C1 segment of cervical spinal cord (tissue), 14 donors: ENCODE measurements at regions not wholly inside any gene's neighbourhood (a gene's known extent, or its start where the extent isn't known, plus 50 kb on each side); places are given as distances from the start of the nearest gene placed in this dataset.

ENCODE experiments used
- DNase-seq, 14 donors: peaks; one replicate each; lab custom pipeline; 2025; lab: John Stamatoyannopoulos, UW

- DNase-seq = no peak
Observed at GRCh38 chr10:2462581-2462980, 604.8 kb upstream of the PFKP start.

- no peak for DNase-seq
Observed at GRCh38 chr10:2460812-2461211, 606.5 kb upstream of the PFKP start.

GRCh38 chr10:2459713-2460112 lies 607.6 kb upstream of the PFKP start:
- DNase-seq = no peak

GRCh38 chr10:2456834-2457233 lies 610.5 kb upstream of the PFKP start:
- DNase-seq = no peak

GRCh38 chr10:2445370-2445769 lies 622.0 kb upstream of the PFKP start:
- no peak for DNase-seq

GRCh38 chr10:2439983-2440382 lies 627.4 kb upstream of the PFKP start:
- DNase-seq = no peak

GRCh38 chr10:2439000-2439399 lies 628.3 kb upstream of the PFKP start:
- DNase-seq = no peak

- no peak for DNase-seq
Observed at GRCh38 chr10:2438248-2438939, 629.0 kb upstream of the PFKP start.

GRCh38 chr10:2436933-2437332 lies 630.4 kb upstream of the PFKP start:
- DNase-seq = no peak

GRCh38 chr10:2431961-2432360 lies 635.4 kb upstream of the PFKP start:
- DNase-seq = no peak

GRCh38 chr10:2427412-2427811 lies 639.9 kb upstream of the PFKP start:
- DNase-seq = no peak

GRCh38 chr10:2425320-2425719 lies 642.0 kb upstream of the PFKP start:
- DNase-seq = no peak

- DNase-seq = no peak
Observed at GRCh38 chr10:2414562-2414961, 652.8 kb upstream of the PFKP start.

- DNase-seq = no peak
Observed at GRCh38 chr10:2414039-2414438, 653.3 kb upstream of the PFKP start.

GRCh38 chr10:2410049-2410448 lies 657.3 kb upstream of the PFKP start:
- DNase-seq = no peak

GRCh38 chr10:2401459-2401858 lies 664.1 kb upstream of the ADARB2 start:
- no peak for DNase-seq

GRCh38 chr10:2399482-2399881 lies 662.2 kb upstream of the ADARB2 start:
- DNase-seq = no peak

GRCh38 chr10:2392145-2392812 lies 655.0 kb upstream of the ADARB2 start:
- DNase-seq = no peak

- DNase-seq = no peak
Observed at GRCh38 chr10:2387672-2388071, 650.3 kb upstream of the ADARB2 start.

GRCh38 chr10:2387261-2387660 lies 649.9 kb upstream of the ADARB2 start:
- no peak for DNase-seq

- DNase-seq = no peak
Observed at GRCh38 chr10:2380218-2380617, 642.9 kb upstream of the ADARB2 start.

- DNase-seq = no peak
Observed at GRCh38 chr10:2367083-2367482, 629.8 kb upstream of the ADARB2 start.

- no peak for DNase-seq
Observed at GRCh38 chr10:2366264-2366931, 629.1 kb upstream of the ADARB2 start.
